ENCODE measurements at regions not wholly inside any gene's neighbourhood (a gene's known extent, or its start where the extent isn't known, plus 50 kb on each side); places are given as distances from the start of the nearest gene placed in this dataset.

GRCh38 chr5:5652181-5652580 lies 229.7 kb downstream of the ICE1 start:
- DNase-seq (ENCODE audit: low read depth, low spot score), result no peak
- no peak for TF ChIP-seq GATA2 (IDR thresholded peaks at IDR 0.05; ENCODE audit: insufficient read depth, insufficient read length, low read depth, low read length)
- TF ChIP-seq FOS (IDR thresholded peaks at IDR 0.05; ENCODE audit: borderline replicate concordance, insufficient read depth, low read length), result no peak
- TF ChIP-seq POLR2A (IDR thresholded peaks at IDR 0.05; ENCODE audit: low read depth, low read length), result no peak
- no peak for TF ChIP-seq MYC (IDR thresholded peaks at IDR 0.05; ENCODE audit: low read depth, low read length)
- TF ChIP-seq POLR2AphosphoS5 (IDR thresholded peaks at IDR 0.05; ENCODE audit: insufficient read depth, low read depth, low read length), result no peak
- TF ChIP-seq JUN (IDR thresholded peaks at IDR 0.05; ENCODE audit: borderline replicate concordance, insufficient read depth, insufficient read length, low read depth), result no peak
- no peak for TF ChIP-seq EZH2 (IDR thresholded peaks at IDR 0.05; ENCODE audit: borderline replicate concordance, low read depth, low read length, severe bottlenecking)
- no peak for TF ChIP-seq CTCF (IDR thresholded peaks at IDR 0.05; ENCODE audit: extremely low read depth in 1 of 2, insufficient read depth in 1 of 2, low read depth in 1 of 2, low read length in 2 of 2)
- TF ChIP-seq, protein P1, sequence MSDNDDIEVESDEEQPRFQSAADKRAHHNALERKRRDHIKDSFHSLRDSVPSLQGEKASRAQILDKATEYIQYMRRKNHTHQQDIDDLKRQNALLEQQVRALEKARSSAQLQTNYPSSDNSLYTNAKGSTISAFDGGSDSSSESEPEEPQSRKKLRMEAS (IDR thresholded peaks at IDR 0.05; ENCODE audit: insufficient read depth, insufficient read length), result no peak
- Histone ChIP-seq H3K27me3 (ENCODE audit: control insufficient read depth in 2 of 2, insufficient read depth in 2 of 2, low read length in 2 of 2) (no peaks in the 10 kb centered on the region), H3K4me2 (ENCODE audit: insufficient read depth, low read length) (no peak overlapping the region), H3K27ac (ENCODE audit: insufficient read depth, low read depth, low read length) (no peak overlapping the region), H2AFZ (ENCODE audit: low read depth, low read length) (no peak overlapping the region), H3K79me2 (ENCODE audit: control insufficient read depth, insufficient read depth, low read length) (no peaks in the 10 kb centered on the region), H3K9me3 (replicated peaks; ENCODE audit: control insufficient read depth, insufficient read depth, low read length) (peaks cover 8% of the 10 kb centered on the region), H3K36me3 (ENCODE audit: control insufficient read depth in 2 of 2, extremely low read depth in 1 of 2, insufficient read depth in 2 of 2, low read length in 2 of 2) (no peaks in the 10 kb centered on the region), H3K4me1 (ENCODE audit: control insufficient read depth, extremely low read depth, insufficient read depth, low read length) (no peaks in the 10 kb centered on the region), H4K20me1 (replicated peaks; ENCODE audit: control insufficient read depth, extremely low read depth, insufficient read depth, low read length) (no peaks in the 10 kb centered on the region), H3K9ac (replicated peaks; ENCODE audit: extremely low read depth, insufficient read depth, low read length) (no peak overlapping the region), H3K9me1 (replicated peaks; ENCODE audit: control insufficient read depth, extremely low read depth, insufficient read depth, low read length) (no peaks in the 10 kb centered on the region), H3K4me3 (replicated peaks in 1 of 3; ENCODE audit: insufficient read depth in 1 of 3, low read depth in 1 of 3, low read length in 3 of 3) (no peak overlapping the region)
- POLR2A ChIA-PET, result no interaction called here
- intact Hi-C loops (cut with micrococcal nuclease) (no loop called here), dilution Hi-C loops (cut with MboI; ENCODE audit: extremely low pct_ligation_motif_present, low sequenced_read_pairs) (no loop called here)
- no peak for FAIRE-seq
- CTCF ChIA-PET, result no interaction called here
- BruUV-seq (replicated peaks), result no TSS peak
